GM12875 (cell line): ENCODE measurements at regions not wholly inside any gene's neighbourhood (a gene's known extent, or its start where the extent isn't known, plus 50 kb on each side); places are given as distances from the start of the nearest gene placed in this dataset.

Experiments
- H3K4me3 ChIP-seq: one replicate; pipeline ENCODE4 v1.5.1; 2011; ENCODE audit warnings: low read depth, low read length, control low read depth
- CTCF ChIP-seq: IDR thresholded peaks from 2 replicates; pipeline ENCODE4 v1.5.1; 2011; ENCODE audit warnings: low read depth, mild to moderate bottlenecking, control low read depth, inconsistent platforms, low read length, moderate library complexity, borderline replicate concordance; ENCODE audit not compliant: insufficient read depth

- H3K4me3 ChIP-seq: no peak overlapping the region
- TF ChIP-seq CTCF: no peak
Measured at GRCh38 chr3:59620325-59620724, 570.5 kb upstream of the CFAP20DC start.

GRCh38 chr3:59612444-59612715 lies 562.6 kb upstream of the CFAP20DC start:
- TF ChIP-seq CTCF: no peak
- H3K4me3 ChIP-seq: no peak overlapping the region

DNA sequence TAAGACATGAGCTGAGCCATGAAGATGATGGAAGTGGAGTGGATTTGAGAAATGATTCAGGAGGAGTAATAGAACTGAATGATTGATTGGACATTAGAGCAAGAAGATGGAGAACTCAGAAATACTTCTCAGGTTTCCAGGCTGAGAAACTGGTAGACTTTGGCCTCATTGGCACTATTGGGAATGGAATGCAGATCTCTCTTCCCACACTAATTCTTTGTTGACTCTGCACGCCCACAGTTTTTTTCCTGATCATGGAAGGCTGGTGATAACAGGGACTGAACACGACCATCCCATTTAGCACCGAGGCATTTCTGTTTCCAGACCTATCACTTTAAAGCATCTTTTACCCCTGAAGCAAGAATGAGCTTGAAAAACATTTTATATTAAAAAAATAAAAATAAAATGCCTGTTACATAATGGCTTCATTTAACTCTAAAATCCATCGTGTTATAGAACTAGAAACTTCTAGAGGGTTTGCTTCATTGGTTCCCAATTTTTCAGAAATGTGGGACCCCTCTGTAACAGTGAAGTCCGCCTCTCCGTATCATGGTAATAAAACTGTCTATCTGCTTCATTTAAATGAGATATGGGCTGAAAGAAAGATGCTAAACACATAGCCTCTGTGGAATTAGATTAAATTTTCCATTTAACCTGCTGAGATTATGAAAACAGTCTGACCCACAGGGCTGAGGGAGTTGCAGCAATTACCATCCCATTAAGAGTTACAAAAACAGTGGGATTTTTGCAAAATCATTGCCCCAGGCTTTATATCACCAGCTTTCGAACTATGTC lies 562.0 kb upstream of the CFAP20DC start:
- TF ChIP-seq CTCF: no peak
- no peak overlapping the region for H3K4me3 ChIP-seq

- TF ChIP-seq CTCF: no peak
- no peak overlapping the region for H3K4me3 ChIP-seq
Measured at GRCh38 chr3:59609657-59610348, 560.0 kb upstream of the CFAP20DC start.

- no peak for TF ChIP-seq CTCF
- no peak overlapping the region for H3K4me3 ChIP-seq
Measured at GRCh38 chr3:59608356-59608755, 558.5 kb upstream of the CFAP20DC start.

GRCh38 chr3:59607656-59608055 lies 557.8 kb upstream of the CFAP20DC start:
- H3K4me3 ChIP-seq: no peak overlapping the region
- TF ChIP-seq CTCF: no peak

- TF ChIP-seq CTCF: no peak
- no peak overlapping the region for H3K4me3 ChIP-seq
Measured at GRCh38 chr3:59606638-59607266, 556.9 kb upstream of the CFAP20DC start.
